ENCODE measurements at regions not wholly inside any gene's neighbourhood (a gene's known extent, or its start where the extent isn't known, plus 50 kb on each side); places are given as distances from the start of the nearest gene placed in this dataset.
A peak's percentile ranks its signal among the peaks of the same experiment; 100 is the strongest.

DNA sequence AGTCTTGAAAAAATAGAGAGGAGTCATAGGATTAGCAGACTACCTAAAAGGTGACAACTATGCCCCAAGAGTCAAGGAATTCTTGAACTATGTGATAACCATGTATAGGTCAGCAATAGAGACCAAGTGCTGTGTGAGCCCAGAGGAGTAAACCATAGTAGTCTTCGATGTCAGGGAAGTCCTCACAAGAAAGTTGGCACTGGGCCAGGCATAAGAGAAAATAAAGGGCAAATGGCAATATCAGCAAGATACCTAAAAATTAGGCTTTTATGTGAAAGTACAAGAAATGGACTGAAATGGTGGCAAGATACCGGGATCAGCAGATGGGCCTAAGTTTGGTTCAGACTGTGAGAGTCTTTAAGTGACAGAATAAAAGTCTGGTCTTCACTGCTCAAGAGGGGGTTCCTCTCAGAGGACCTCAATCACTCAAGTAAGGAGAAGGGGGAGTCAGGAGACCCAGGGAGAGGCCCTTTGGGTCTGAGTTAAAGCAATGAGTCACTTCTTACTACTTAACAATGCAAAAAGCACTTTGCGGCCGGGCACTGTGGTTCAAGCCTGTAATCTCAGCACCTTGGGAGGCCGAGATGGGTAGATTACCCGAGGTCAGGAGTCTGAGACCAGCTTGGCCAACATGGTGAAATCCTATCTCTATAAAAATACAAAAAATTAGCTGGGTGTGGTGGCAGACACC, 95.0 kb downstream of the TEX35 start:
- DNase-seq (ENCODE audit: low read depth), result no peak

DNA sequence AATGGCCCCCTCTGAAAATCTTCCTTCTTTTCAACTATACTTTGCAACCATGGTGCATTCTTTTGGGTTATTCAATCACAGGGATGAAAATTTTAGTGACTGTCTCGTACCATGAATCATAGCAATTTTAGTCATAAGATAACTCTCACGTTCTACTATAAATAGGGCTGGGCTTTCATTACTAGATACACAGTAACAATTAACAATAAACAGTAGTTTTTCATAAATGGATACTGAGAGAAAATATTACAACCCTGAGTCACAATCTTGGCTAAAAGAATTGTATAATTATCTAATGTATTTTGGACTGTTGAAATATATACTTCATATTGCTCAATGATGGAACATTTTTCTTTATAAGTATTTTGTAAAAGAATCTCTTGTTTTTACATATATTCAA, 96.1 kb downstream of the TEX35 start:
- DNase-seq (ENCODE audit: low read depth), result peak; percentile 84

DNA sequence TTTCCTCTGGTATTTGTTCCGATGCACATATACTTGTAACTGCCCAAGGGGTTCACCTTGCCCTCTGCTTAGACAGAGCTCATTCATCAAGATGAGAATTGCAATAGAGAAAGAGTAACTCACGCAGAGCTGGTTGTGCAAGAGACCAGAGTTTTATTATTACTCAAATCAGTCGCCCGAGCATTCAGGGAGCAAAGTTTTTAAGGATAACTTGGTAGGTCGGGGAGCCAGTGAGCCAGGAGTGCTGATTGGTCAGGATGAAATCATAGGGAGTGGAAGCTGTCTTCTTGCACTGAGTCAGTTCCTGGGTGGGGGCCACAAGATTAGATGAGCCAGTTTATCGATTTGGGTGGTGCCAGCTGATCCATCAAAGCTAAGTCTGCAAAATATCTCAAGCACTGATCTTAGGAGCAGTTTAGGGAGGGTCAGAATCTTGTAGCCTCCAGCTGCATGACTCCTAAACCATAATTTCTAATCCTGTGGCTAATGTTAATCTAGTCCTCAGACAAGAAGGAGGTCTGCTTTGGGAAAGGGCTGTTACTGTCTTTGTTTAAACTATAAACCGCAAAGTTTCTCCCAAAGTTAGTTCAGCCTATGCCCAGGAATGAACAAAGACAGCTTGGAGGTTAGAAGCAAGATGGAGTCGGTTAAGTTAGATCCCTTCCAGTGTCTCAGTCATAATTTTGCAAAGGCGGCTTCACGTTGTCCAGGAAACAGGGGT, 97.9 kb downstream of the TEX35 start:
- DNase-seq (ENCODE audit: low read depth), result peak; percentile 21

DNA sequence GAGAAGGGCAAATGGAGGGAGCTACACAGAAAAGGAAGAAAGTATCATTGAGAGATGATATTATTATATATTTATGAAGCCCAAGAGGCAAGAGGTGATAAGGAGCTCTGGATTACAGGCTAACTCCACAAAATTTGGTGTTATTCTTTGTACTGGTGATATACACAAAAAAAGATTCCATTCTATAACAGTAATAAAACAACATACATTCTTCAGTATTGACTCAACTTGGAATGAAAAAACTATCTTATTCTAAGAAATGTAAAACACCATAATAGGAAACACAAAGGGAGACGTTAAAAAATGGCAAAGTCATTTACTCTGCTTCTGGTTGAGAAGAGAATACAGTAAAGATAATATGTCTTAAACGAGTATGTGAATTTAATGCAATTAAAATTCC, 99.4 kb downstream of the TEX35 start:
- DNase-seq (ENCODE audit: low read depth), result peak; percentile 67

DNA sequence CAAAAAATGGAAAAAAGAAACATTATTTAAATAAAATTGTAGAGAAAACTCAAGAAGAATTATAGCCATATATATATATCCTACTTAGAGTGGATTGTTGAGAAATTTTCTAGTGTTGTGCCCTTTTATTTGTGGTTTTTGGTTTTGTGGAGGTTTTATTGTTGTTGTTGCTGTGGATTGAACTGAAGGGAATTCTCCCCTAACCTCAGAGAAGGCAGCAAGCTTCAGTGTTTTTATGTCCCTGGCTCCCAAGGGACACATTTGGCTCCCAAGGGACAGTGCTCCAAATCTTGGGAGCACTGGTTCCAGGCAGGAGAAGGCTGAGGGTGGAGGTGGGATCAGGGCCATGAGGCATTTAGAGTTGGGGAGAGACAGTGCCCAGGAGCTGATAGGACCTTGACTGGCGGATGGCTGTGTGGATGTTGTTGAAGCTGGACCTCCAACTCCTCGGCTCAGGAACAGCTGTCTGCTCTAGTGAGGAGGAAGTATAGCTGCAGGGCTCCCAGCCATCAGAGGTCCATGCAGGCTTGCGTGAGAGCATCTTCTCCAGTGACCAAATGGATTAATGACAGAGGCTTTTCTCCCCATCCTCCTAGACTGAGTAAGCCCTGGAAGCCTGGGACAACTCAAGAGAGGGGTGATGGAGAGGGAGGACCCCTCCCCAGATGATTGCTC, 100.5 kb downstream of the TEX35 start:
- DNase-seq (ENCODE audit: low read depth), result peak; percentile 63

DNA sequence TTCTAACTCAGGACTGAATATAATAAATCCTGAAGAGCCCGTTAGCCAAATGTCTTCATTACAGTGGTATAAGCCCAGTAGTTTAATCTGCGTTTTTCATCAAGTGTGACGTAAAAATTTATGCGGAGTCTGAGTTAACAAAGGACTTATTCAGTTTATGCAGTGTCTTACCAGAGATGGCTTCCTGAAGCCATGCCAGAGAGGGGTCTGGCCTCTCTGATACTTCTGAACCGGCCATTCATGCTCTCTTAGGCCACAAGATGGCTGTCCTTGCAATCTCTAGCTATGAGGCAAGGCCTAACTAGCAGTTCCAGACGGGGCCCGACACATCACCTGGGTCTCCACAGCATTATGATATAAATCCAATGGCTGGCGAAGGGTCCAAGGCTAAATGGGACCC, 101.4 kb downstream of the TEX35 start:
- no peak for DNase-seq (ENCODE audit: low read depth)

DNA sequence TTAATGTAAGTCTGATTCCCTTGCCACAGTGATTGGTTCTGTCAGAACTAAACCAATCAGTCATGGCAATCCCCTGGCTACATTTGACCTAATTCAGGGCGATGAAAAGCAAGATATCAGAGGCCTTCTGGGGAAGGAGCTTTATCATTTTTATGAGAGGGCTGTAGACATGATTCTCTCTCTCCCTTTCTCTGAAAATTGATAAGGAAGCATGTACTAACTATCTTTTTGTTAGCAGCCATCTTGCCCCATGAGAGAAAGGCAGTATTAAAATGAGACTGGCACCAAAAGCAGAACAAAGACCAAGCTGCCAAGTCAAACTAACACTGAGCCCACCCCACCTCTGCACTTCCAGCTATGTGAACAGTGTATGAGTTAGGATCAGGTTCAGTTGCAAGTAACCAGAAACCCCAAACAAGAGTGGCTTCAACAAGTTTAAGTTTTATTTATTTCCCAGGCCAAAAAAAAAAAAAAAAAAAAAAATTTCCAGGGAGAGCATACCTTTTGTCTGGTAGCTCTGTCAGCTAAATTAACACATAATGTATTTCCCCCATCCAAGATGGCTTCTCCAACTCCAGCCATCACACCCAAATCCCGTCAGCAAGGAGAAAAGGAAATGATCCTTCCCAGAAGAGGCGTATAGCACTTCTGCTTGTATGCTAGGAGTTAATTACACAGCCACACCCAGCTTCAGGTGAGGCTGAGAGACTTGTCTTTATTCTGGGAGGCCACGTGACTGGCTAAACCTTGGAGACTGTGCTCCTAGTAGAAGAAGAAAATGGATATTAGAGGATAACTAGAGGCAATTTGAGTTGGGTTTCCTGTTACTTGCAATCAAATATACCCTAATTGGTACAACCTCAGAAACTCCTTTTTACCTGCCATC, 105.8 kb upstream of the RALGPS2 start:
- no peak for DNase-seq (ENCODE audit: low read depth)

DNA sequence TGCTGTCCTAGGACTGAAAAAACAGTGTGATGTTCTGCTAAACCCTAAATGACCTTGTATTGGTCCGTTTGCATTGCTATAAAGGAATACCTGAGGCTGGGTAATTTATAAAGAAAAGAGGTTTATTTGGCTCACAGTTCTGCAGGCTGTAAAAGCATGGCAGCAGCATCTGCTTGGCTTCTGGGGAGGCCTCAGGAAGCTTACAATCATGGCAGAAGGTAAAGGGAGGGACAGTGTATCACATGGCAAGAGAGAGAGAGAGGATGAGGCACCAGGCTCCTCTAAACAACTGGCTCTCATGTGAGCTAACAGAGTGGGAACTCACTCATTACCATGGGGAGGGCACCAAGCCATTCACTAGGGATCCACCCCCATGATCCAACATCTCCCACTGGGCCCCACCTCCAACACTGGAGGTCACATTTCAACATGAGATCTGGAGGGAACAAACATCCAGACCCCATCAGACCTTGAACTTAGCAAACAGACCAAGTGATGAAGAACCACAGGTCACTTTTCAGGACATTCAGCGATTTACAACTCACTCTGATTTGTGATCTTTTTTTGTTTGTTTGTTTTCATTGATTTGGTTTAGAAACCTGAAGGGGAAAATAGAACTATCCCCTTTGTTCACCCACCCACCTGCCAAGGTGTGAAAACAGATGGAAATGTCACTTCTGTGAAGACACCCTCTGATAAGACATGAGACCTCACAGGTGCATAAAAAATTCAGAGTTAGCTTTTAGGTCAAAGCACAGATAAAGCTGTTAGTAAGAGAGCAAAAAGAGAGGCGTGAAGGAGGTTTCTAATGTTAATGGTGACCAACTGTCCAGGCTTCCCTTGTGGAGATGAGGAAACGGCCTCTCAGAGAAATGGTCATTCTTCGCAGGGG, 104.2 kb upstream of the RALGPS2 start:
- no peak for DNase-seq (ENCODE audit: low read depth)

DNA sequence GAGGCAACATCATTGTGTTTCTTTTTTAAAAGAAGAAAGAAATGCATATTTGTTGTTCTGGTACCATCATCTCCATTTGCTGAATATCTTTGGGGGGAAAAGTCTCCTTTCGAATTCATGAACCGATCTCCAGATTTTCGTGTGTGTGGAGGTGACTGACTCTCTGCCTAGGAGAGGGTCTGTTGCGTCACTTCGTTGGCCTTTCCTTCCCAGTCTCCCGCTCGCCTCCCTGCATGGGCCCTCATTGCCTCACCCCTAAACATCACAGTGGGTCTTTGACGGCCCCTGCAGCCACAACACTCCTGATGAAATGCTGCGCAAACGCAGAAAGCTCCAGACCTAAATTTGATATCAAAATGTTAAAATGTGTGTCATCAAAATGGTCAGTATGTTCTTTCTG, 103.2 kb upstream of the RALGPS2 start:
- no peak for DNase-seq (ENCODE audit: low read depth)

DNA sequence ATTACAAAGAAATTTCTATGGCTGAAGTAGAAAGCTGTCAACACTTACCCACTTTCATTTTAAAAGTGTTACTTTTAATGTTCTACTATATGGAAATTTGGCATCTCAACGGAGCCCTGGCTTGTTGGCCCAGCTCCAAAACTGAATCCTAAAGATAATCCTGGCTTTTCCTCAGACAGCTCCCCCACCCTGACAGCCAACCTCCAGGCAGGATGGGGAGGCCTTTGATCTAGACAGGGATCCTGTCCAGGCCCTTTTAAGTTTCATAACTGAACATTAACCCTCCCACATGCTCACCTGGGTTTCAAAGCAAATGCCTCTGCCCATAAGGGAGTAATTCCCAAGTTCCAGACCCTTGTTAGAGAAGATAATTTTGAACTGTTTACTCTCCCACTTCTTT, 99.3 kb upstream of the RALGPS2 start:
- DNase-seq (ENCODE audit: low read depth), result no peak

DNA sequence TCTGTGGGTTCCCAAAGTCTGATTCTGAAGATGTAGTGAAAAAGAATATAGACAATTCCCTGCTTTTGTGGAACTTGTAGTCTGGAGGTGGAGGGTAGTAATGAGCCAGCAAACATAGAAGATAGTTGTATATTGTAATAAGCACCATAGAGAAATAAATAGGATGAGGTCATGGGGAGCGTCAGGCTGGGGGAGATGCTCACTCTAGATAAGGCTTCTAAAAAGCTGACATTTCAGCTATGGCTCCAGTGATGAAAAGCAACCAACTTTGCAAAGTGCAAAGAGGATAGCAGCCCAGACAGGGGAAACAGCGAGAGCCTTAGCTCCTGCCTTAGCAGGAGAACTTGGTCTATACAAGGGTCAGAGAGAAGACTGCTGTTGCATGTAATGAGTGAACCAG, 98.0 kb upstream of the RALGPS2 start:
- no peak for DNase-seq (ENCODE audit: low read depth)

DNA sequence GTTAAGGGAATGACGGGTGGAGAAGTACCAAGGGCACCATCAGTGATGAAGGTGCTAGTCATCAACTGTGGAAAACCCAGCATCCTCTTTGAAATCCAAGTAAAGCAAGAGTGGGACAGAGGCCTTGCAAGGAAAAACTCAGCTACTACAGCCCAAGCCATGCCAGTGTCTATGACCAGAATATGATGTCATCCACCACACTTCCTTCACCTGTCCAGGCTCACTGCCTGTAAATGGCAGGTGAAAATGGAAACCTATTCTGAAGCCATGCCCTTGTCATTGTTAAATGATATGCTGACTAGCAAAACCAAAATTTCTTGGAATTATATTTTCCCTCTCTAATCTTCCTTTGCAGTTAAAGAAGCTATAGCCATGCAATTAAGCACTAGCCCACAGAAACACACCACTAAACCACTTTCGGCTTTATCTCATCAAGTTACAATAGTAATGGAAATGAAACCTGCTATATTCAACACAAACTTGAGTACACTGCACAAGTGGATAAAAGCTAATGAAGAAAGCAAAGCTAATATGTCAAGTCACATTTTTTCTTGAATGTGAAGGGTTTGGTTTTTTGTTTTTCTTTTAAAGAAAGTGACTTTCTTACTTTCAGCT, 96.3 kb upstream of the RALGPS2 start:
- DNase-seq (ENCODE audit: low read depth), result no peak

DNA sequence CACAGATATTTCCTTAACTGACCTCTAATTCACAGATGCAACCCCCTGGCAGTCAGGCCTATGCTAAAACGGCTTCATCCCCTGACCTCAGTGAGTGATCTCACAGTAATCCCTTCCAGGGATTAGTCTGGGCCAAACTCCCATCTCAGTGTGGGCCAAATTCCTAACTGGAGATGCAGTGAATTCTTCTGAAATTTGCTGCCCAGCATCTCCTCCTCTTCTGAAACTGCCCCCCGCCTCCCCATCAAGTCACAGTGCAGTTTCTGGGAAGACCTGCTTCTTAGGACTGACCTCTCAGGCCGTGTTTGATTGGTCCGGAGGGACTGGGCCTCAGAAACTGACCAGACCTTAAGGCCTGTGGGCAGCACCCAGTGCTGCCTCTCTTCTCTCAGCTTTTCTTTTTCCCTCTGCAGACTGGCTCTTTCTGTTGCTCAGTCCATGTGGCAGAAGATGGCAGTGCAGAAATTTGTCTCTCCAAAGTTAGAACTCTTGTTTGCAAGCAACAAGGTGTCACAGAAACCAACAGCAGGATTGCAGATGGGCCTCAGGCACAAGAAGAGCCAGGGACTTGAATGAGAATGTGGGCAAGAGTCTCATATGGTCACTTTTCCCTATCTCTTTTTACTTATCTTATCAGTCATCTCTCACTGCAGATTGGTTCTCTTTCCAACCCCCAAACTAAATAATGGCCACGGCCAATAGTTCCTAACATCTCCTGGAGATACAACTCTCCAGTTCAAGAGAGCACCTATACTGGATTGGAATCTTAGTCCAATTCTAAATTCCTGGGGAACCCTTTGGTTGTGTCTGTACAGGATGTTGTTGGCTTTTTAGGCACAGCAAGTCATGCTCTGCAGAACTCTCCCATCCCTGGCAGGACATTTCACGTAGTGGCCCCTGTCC, 95.5 kb upstream of the RALGPS2 start:
- peak; percentile 68 for DNase-seq (ENCODE audit: low read depth)

DNA sequence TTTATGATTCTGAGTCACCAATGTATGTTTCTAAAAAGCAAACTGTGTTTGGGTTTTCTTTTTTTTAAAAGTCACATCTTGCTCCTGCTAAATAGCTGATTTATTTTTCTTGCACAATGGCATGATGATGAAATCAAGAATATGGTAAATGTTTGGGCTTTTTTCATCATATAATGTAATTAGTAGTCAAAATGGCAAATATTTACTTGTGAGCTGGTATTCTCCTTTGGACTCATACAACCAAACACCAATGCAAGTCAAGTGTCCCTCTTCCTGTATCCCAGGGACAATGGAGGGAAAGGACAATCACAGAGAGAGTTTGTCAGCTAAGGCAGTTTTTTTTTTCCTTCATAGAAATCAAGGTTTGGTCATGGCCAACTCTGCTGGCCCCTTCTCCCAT, 94.6 kb upstream of the RALGPS2 start:
- DNase-seq (ENCODE audit: low read depth), result no peak

DNA sequence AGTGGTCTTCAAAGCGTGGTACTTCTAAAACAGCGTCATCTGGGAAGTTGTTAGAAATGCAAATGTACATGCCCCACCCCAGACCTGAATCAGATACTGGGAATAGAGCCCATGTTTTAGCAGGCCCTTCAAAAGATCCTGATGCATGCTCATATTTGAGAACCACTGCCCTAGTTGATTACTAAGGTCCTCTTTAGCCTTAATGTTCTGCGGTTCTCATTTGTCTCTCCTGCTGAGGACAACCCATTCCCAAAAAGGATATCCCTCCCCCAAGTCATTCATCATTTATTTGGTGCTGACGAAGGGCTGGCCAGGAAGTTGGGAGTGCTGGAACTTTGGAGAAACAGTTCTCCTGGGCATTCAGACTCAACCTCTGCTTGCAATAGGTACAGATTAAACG, 92.4 kb upstream of the RALGPS2 start:
- no peak for DNase-seq (ENCODE audit: low read depth)

DNA sequence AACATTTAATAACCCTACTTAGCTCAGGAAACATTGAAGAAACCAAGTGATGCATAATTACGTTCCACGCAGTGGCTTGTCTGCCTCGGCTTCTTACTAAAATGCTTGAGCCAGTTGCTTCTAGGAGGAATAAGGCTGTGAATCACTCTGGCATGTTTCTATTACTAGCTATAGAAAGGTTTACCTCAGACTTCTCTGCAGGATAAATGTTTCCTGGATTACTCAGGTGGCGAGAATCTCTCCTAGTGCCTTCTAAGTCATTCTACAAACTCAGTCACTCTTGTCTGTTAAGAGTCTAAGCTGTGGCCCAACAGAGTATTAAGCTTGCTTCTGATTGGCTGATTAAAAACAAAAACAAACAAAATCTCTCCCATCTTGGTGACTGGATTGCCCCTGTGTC, 92.0 kb upstream of the RALGPS2 start:
- DNase-seq (ENCODE audit: low read depth), result no peak

DNA sequence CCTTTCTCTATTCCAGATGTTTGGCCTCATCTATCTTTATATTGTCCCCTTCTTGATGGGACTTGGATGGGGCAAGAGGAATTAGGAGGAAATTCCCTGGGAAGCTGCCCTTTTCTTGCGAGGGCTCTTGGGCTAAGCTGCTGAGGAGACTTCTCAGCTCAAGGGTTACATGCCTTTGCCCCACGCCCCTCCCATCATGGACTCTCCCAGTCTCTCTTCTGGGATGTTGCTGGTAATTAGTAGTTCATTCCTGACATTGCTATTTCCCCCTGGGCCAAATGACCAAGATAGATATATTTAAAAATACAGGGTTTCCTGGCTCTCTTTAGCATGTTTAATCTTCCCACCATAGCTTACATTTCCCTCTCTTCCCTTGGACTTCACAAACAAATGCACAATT, 90.6 kb upstream of the RALGPS2 start:
- no peak for DNase-seq (ENCODE audit: low read depth)

DNA sequence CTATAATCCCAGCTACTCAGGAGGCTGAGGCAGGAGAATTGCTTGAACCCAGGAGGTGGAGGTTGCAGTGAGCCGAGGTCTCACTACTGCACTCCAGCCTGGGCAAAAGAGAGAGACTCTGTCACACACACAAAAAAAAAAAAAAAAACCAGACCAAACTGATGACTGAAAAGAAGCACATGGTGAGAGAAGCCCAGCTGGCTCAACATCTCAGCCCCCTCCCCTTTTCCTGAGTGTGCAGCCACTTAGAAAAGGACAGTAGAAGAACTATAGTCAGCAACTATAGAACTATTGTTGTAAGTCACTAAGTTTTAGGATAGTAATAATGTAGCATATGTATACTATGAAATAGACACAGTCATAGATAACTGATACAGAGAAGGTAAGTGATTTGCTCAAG, 87.2 kb upstream of the RALGPS2 start:
- DNase-seq (ENCODE audit: low read depth), result no peak

DNA sequence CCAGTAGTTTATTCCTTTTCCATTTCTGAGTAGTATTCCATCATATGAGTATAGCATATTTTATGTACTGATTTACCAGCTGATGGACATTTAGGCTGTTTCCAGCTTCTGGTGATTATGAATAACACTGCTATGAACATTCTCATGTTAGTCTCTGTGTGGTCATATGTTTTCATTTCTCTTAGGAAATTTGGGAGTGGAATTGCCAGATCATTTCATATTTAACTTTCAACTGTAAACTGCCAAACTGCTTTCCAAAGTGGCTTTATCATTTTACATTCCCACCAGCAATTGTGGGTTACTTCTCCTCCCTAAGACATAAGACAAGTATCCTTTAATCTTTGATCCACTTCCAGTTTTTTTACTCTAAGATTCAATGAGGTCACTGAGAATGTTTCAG, 85.7 kb upstream of the RALGPS2 start:
- no peak for DNase-seq (ENCODE audit: low read depth)

Data from LHCN-M2 (cell line).